CD4-positive, alpha-beta T cell (primary cell): ENCODE measurements at regions not wholly inside any gene's neighbourhood (a gene's known extent, or its start where the extent isn't known, plus 50 kb on each side); places are given as distances from the start of the nearest gene placed in this dataset.
"Not testable (repeated sequence)": the region's sequence is repeated elsewhere in the genome, so short reads cannot be mapped to it uniquely, and the experiment has no call there.

ENCODE experiments used
- ATAC-seq: fragments of 200-7000 bp; cut with Tn5 transposase; one replicate; pipeline ENCODE4 v1.10.0; 2022; ENCODE audit warnings: mild to moderate bottlenecking; ENCODE audit not compliant: poor library complexity
- CTCF ChIA-PET: fragments of 350-600 bp; sonication (Branson Sonifier 250); formaldehyde crosslinking; loops from one replicate; lab custom pipeline; 2021; ENCODE audit warnings: antibody characterized with exemption, inconsistent platforms; lab: Charles Lee
- POLR2A ChIA-PET: fragments of 350-600 bp; sonication (Branson Sonifier 250); formaldehyde crosslinking; loops from one replicate; lab custom pipeline; 2021; ENCODE audit warnings: antibody characterized with exemption, inconsistent platforms; lab: Charles Lee
- DNase-seq, 14 experiments: peaks; one replicate each; pipeline ENCODE4 v3.0.0-alpha.2; 2013 to 2020; ENCODE audit warnings: mixed read lengths in 2 of 14
- H3K27ac ChIP-seq, 2 donors: one replicate each; pipeline versions ENCODE4 v1.5.1 to v1.7.0; 2013; ENCODE audit warnings: low read length in 2 of 2, low read depth in 1 of 2, mild to moderate bottlenecking in 1 of 2
- H3K27me3 ChIP-seq, 2 experiments: 1 replicate in 1 of 2; 2 replicates in 1 of 2; pipeline versions ENCODE4 v1.6.1 to v1.7.0; 2013; ENCODE audit warnings: low read length in 2 of 2, control low read depth in 1 of 2, mild to moderate bottlenecking in 1 of 2, moderate library complexity in 1 of 2; ENCODE audit not compliant: insufficient read depth in 2 of 2, control insufficient read depth in 1 of 2
- H3K36me3 ChIP-seq: one replicate; pipeline ENCODE4 v1.6.1; 2013; ENCODE audit warnings: low read length, control low read depth; ENCODE audit not compliant: insufficient read depth
- H3K4me1 ChIP-seq: one replicate; pipeline ENCODE4 v1.6.1; 2013; ENCODE audit warnings: low read length, control low read depth; ENCODE audit not compliant: insufficient read depth
- H3K4me3 ChIP-seq: one replicate; pipeline ENCODE4 v1.5.1; 2013; ENCODE audit warnings: mild to moderate bottlenecking, low read length, moderate library complexity
- H3K9me3 ChIP-seq, 2 experiments: 1 replicate in 1 of 2; 2 replicates in 1 of 2; pipeline versions ENCODE4 v1.6.1 to v1.7.0; 2013; ENCODE audit warnings: low read length in 2 of 2, mild to moderate bottlenecking in 2 of 2, control low read depth in 1 of 2, moderate library complexity in 1 of 2; ENCODE audit not compliant: control insufficient read depth in 1 of 2, insufficient read depth in 1 of 2
- H3K27ac Mint-ChIP-seq: one replicate; pipeline ENCODE4 v1.8.0; 2020; ENCODE audit warnings: mixed read lengths
- H3K27me3 Mint-ChIP-seq: one replicate; pipeline ENCODE4 v1.8.0; 2021; ENCODE audit warnings: mixed read lengths
- H3K36me3 Mint-ChIP-seq: one replicate; pipeline ENCODE4 v1.8.0; 2021; ENCODE audit warnings: low read depth, mixed read lengths
- H3K4me1 Mint-ChIP-seq: one replicate; pipeline ENCODE4 v1.8.0; 2021; ENCODE audit warnings: low read depth, mixed read lengths
- H3K4me3 Mint-ChIP-seq: one replicate; pipeline ENCODE4 v1.8.0; 2020; ENCODE audit warnings: mild to moderate bottlenecking, mixed read lengths
- H3K9me3 Mint-ChIP-seq: one replicate; pipeline ENCODE4 v1.8.0; 2020; ENCODE audit warnings: mixed read lengths
- intact Hi-C, 2 experiments: fragments of 100-400 bp; cut with DNase I in 1 of 2; cut with micrococcal nuclease in 1 of 2; formaldehyde crosslinking; loops; one replicate each; pipeline versions ENCODE4 v1.15.1 to v1.9.0; 2023 to 2025; cut with DNase I, micrococcal nuclease

GRCh38 chr16:33938097-33938496, 478.7 kb downstream of the TP53TG3F start:
- H3K4me1 ChIP-seq, POLR2A ChIA-PET, DNase-seq, H3K9me3 Mint-ChIP-seq, H3K27me3 ChIP-seq, H3K27ac ChIP-seq, H3K27ac Mint-ChIP-seq, H3K9me3 ChIP-seq, H3K4me3 ChIP-seq, H3K4me3 Mint-ChIP-seq, intact Hi-C loops, H3K36me3 Mint-ChIP-seq, H3K36me3 ChIP-seq, H3K4me1 Mint-ChIP-seq, ATAC-seq, H3K27me3 Mint-ChIP-seq, CTCF ChIA-PET: not testable (repeated sequence)

- H3K4me3 ChIP-seq, H3K4me1 ChIP-seq, H3K27ac ChIP-seq, H3K9me3 Mint-ChIP-seq, H3K4me1 Mint-ChIP-seq, H3K36me3 ChIP-seq, DNase-seq, ATAC-seq, H3K27ac Mint-ChIP-seq, H3K27me3 Mint-ChIP-seq, H3K36me3 Mint-ChIP-seq, H3K27me3 ChIP-seq, intact Hi-C loops, H3K4me3 Mint-ChIP-seq, POLR2A ChIA-PET, H3K9me3 ChIP-seq, CTCF ChIA-PET: not testable (repeated sequence)
These were observed 502.1 kb downstream of the TP53TG3F start for GRCh38 chr16:33961536-33961935.

- H3K9me3 ChIP-seq, H3K9me3 Mint-ChIP-seq, DNase-seq, H3K4me1 ChIP-seq, H3K27ac ChIP-seq, H3K27me3 ChIP-seq, H3K4me1 Mint-ChIP-seq, H3K27me3 Mint-ChIP-seq, CTCF ChIA-PET, POLR2A ChIA-PET, intact Hi-C loops, H3K36me3 Mint-ChIP-seq, H3K4me3 ChIP-seq, H3K36me3 ChIP-seq, H3K4me3 Mint-ChIP-seq, H3K27ac Mint-ChIP-seq: not testable (repeated sequence)
- ATAC-seq: peak; percentile 93
These were observed 506.1 kb downstream of the TP53TG3F start for GRCh38 chr16:33965534-33965933.

DNA sequence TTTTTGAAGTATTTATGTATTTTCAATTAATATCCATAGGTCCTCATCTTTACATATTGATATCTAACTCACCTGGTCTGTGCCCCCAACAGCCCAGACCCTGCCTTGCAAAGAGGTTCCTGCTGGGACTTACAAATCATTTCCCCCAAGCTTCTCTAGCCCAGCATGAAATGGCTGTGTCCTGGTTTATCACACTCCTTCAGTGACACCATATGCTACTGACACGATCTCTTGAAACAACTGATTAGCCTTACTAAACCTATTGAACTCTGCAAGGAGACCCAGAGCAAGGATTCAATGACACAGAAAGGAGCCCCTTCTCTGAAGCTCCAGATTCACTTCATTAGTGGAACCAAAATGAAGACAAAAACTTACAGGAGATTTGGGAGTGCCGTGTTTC, 507.4 kb downstream of the TP53TG3F start:
- ATAC-seq, H3K36me3 Mint-ChIP-seq, DNase-seq, H3K4me1 ChIP-seq, H3K27me3 Mint-ChIP-seq, CTCF ChIA-PET, H3K36me3 ChIP-seq, H3K4me1 Mint-ChIP-seq, intact Hi-C loops, H3K27ac Mint-ChIP-seq, POLR2A ChIA-PET, H3K27ac ChIP-seq, H3K4me3 Mint-ChIP-seq, H3K9me3 ChIP-seq, H3K4me3 ChIP-seq, H3K27me3 ChIP-seq, H3K9me3 Mint-ChIP-seq: not testable (repeated sequence)

DNA sequence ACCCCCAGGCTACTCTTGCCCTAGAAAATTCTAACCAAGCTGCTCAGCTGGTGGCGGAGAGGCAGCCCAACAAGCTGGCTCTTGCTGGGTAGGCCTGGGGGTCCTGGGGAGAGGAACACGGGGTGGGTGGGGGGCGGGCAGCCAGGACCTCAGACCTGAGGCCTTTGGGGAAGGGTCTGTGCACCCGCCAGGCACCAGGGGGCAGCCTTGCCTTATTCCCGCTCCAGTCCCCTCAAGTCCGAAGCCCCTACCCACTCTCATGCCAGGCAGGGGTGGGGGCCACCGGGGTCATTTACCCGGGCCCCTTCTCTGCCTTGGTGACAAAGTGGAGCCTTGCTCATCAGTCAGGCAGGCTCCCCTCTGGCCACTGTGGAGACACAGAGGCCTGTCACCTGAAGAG, 515.1 kb downstream of the TP53TG3F start:
- H3K27ac ChIP-seq, H3K27ac Mint-ChIP-seq, H3K27me3 ChIP-seq, DNase-seq, ATAC-seq, H3K27me3 Mint-ChIP-seq, intact Hi-C loops, H3K4me3 Mint-ChIP-seq, CTCF ChIA-PET, H3K36me3 ChIP-seq, H3K4me1 ChIP-seq, H3K36me3 Mint-ChIP-seq, H3K4me1 Mint-ChIP-seq, H3K4me3 ChIP-seq, POLR2A ChIA-PET, H3K9me3 ChIP-seq, H3K9me3 Mint-ChIP-seq: not testable (repeated sequence)

DNA sequence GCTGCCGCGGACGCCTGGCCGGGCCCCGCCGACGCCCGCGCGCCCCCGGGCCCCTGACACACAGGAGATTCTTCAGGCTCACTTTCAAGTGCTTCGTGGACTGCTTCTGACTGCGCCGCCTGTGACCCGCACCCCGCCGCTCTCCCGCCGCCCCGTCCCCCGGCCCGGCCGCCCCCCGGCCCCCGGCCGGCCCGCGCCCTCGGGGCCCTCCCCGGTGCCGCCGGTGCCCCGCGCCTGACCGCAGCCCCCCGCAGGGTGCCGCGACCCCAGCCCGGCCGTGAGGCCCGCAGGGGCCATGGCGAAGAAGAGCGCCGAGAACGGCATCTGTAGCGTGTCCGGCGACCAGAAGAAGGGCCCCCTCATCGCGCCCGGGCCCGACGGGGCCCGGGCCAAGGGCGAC, 516.3 kb downstream of the TP53TG3F start:
- H3K4me1 ChIP-seq, intact Hi-C loops, H3K4me1 Mint-ChIP-seq, H3K27ac ChIP-seq, H3K27me3 ChIP-seq, CTCF ChIA-PET, DNase-seq, H3K4me3 Mint-ChIP-seq, H3K27ac Mint-ChIP-seq, H3K36me3 Mint-ChIP-seq, H3K36me3 ChIP-seq, H3K27me3 Mint-ChIP-seq, POLR2A ChIA-PET, H3K9me3 Mint-ChIP-seq, H3K4me3 ChIP-seq, ATAC-seq, H3K9me3 ChIP-seq: not testable (repeated sequence)

DNA sequence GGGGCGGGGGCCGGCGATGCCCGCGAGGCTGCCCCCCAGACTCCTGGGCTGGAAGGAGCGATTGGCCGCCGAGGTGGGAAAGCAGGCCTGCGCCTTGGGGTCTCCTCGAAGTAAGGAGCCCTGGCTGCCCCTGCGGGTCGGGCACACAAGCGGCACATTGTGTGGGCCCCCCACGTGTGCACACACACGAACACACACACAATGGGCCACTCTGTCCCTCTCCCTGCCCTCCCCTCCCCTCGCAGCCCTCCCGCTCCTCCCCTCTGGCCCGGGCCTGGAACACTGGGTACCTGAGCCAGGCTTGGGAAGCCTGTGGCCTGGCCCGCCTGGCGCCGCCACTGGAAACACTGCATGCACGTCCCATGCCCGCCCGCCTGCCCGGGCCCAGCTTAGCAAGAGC, 517.1 kb downstream of the TP53TG3F start:
- intact Hi-C loops, CTCF ChIA-PET, H3K9me3 Mint-ChIP-seq: not testable (repeated sequence)

More for the DNA sequence above, 517.1 kb downstream of the TP53TG3F start:
- H3K27me3 ChIP-seq, H3K4me1 Mint-ChIP-seq, H3K27ac Mint-ChIP-seq, H3K9me3 ChIP-seq, H3K4me3 Mint-ChIP-seq, H3K27ac ChIP-seq, H3K36me3 ChIP-seq, H3K4me3 ChIP-seq, H3K27me3 Mint-ChIP-seq, POLR2A ChIA-PET, H3K36me3 Mint-ChIP-seq, ATAC-seq, H3K4me1 ChIP-seq, DNase-seq: not testable (repeated sequence)
